ES-I3 (cell line): ENCODE measurements at regions not wholly inside any gene's neighbourhood (a gene's known extent, or its start where the extent isn't known, plus 50 kb on each side); places are given as distances from the start of the nearest gene placed in this dataset.

ENCODE experiments used
- H3K36me3 ChIP-seq: 2 replicates; pipeline ENCODE4 v1.6.1; 2013; ENCODE audit warnings: mild to moderate bottlenecking, low read length, control low read depth, moderate library complexity; ENCODE audit not compliant: insufficient read depth
- H3K4me1 ChIP-seq: 2 replicates; pipeline ENCODE4 v1.6.1; 2013; ENCODE audit warnings: mild to moderate bottlenecking, control low read depth, low read length; ENCODE audit not compliant: insufficient read depth
- H3K9ac ChIP-seq: 2 replicates; pipeline ENCODE4 v1.6.1; 2013; ENCODE audit warnings: low read depth, mild to moderate bottlenecking, low read length, moderate library complexity
- H3K9me3 ChIP-seq: 2 replicates; pipeline ENCODE4 v1.6.1; 2013; ENCODE audit warnings: mild to moderate bottlenecking, low read length, moderate library complexity; ENCODE audit not compliant: control insufficient read depth, insufficient read depth

DNA sequence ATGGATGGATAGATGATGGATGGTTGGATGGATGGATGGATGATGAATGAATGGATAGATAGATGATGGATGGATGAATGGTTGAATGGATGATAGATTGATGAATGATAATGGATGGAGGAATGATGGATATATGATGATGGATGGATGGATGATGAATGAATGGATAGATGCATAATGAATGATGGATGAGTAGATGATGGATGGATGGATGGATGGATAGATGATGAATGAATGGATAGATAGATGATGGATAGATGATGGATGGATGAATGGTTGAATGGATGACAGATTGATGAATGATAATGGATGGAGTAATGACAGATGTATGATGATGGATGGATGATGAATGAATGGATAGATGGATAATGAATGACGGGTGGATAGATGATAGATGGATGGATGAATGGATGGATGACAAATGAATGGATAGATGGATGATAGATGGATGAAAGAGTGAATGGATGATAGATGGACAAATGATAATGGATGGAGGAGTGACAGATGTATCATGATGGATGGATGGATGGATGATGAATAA is 1466.5 kb downstream of the BRD1 start:
- no peaks in the 10 kb centered on the region for H3K4me1 ChIP-seq
- no peak overlapping the region for H3K9ac ChIP-seq
- no peaks in the 10 kb centered on the region for H3K36me3 ChIP-seq
- H3K9me3 ChIP-seq: no peaks in the 10 kb centered on the region

DNA sequence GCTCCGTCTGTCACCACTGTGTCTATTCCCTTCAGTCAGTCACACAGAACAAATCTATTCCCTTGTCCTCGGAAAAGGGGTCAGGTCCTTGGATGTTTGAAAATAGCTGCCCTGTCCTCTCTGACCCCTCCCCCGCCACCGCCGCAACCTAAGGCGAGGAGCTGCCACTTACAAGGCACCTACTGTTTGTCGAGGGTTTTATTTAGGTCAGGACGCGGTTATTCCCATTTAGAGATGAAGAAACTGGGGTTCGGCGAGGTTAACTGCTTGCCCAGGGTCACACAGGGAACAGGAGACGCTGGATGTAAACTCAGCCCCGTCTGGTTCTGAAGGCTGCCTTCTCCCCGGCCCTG is 1468.1 kb downstream of the BRD1 start:
- Histone ChIP-seq H3K9me3 (no peaks in the 10 kb centered on the region), H3K4me1 (no peaks in the 10 kb centered on the region), H3K36me3 (no peaks in the 10 kb centered on the region), H3K9ac (no peak overlapping the region)

DNA sequence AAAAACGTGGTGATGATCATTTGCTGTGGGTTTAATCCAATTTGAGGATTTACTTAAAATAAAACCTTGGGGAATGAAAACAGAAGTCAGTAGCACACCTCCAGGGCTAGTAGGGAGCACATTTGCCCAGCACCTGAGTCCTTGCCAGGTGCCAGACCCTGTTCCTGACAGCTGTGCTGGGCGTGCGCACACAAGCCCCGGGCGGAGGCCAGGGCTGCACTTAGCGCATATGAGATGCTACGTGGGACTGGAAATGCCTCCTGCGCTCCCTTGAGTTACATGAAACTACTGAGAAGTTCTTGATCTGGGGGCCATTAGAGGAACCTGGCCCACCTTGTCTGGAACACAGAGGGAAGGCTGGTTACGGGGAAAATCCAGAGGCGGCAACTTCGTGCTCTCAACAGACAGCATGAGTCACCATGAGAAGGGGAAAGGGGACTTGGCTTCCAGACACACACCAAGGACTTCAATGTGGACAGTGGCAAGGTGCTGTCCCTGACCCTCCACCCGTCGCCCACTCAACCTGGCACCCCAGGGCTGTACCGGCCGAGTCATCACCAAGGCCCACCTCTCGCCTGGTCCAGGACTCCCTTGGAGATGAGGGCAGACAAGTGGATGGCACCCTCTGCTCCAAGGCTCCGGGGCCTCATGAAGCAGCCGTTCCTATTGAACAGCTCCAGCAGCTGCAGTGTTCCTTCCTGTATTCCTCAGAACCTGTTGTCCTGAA is 1468.6 kb downstream of the BRD1 start:
- Histone ChIP-seq H3K36me3 (no peaks in the 10 kb centered on the region), H3K4me1 (no peaks in the 10 kb centered on the region), H3K9ac (no peak overlapping the region), H3K9me3 (no peaks in the 10 kb centered on the region)

DNA sequence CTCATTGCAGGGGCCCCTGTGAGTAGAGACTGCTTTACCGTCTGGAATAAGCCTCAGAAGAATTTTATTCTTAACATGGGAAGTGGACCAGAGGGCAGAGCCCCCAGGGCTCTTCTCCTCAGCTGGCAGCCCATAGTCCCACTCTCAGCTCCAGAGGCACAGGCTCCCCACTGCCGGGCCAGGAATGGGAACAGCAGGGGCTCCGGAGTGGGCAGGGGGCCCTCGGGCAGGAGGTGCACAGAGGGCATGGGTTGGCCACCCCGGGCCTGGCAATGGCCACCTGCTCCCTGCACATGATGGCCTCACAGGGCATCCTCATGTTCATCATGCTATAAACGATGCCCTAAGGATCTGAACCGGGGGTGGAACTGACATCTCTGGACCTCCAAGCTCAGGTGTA is 1469.7 kb downstream of the BRD1 start:
- no peaks in the 10 kb centered on the region for H3K36me3 ChIP-seq
- no peak overlapping the region for H3K9ac ChIP-seq
- no peaks in the 10 kb centered on the region for H3K4me1 ChIP-seq
- no peaks in the 10 kb centered on the region for H3K9me3 ChIP-seq

DNA sequence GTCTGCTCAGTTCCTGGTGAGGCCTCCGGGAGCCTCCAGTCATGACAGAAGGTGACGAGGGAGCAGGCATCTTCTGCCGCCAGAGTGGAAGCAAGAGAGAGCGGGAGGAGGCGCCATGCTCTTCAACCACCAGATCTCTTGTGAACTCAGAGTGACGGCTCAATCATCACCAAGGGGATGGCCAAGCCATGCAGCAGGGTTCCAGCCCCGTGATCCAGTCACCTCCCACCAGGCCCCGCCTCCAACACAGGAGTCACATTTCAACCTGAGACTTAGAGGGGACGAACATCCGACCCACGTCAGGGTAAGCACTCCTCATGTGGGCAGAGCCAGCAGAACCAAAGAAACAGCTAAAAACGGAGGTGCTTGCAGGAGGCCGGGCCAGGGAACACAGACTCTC is 1470.5 kb downstream of the BRD1 start:
- no peaks in the 10 kb centered on the region for H3K36me3 ChIP-seq
- H3K4me1 ChIP-seq: no peaks in the 10 kb centered on the region
- no peak overlapping the region for H3K9ac ChIP-seq
- no peaks in the 10 kb centered on the region for H3K9me3 ChIP-seq

DNA sequence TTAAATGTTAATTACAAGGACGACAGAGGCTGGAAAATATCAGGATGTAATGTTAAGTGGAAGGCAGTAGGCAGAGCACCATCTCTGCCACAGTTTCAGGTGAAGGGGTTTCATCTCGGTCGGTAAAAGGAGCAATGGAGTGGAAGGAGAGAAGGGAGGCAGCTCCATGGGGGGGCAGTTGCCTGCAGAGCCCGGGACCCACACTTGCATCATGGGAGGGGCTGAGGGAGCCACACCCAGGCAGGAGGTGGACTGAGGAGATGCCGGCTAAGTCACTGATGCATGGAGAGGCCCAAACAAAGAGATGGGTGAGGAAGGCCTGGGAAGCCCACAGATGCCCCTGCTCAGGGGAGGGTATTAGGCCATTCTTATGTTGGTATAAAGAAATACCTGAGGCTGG is 1470.9 kb downstream of the BRD1 start:
- no peak overlapping the region for H3K9ac ChIP-seq
- no peaks in the 10 kb centered on the region for H3K4me1 ChIP-seq
- H3K9me3 ChIP-seq: no peaks in the 10 kb centered on the region
- H3K36me3 ChIP-seq: no peaks in the 10 kb centered on the region

DNA sequence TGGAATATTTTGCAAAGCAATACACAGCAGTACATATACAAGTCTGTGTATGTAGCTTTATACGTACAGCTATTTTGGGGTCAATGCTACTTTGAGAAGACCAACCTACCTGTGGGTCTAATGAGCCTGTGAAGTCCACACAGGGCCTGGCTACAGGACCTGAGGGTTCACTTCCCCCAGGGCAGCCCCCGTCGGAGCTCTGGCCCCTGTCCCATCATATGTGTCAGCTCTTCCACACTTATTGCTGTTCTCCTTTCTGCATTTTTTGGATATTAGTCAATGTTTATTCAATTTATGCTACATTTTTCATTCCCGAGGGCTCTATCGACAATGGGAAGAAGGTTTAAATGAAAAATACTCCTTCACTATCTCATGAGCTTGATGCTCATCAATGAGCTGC is 1473.6 kb downstream of the BRD1 start:
- Histone ChIP-seq H3K9ac (no peak overlapping the region), H3K36me3 (no peaks in the 10 kb centered on the region), H3K9me3 (no peaks in the 10 kb centered on the region), H3K4me1 (no peaks in the 10 kb centered on the region)

- Histone ChIP-seq H3K9me3 (no peaks in the 10 kb centered on the region), H3K36me3 (no peaks in the 10 kb centered on the region), H3K4me1 (no peaks in the 10 kb centered on the region), H3K9ac (no peak overlapping the region)
Observed at GRCh38 chr22:48353116-48353947, 1474.3 kb downstream of the BRD1 start.

- Histone ChIP-seq H3K9me3 (no peaks in the 10 kb centered on the region), H3K9ac (no peak overlapping the region), H3K36me3 (no peaks in the 10 kb centered on the region), H3K4me1 (no peaks in the 10 kb centered on the region)
Observed at GRCh38 chr22:48352086-48352911, 1475.4 kb downstream of the BRD1 start.

DNA sequence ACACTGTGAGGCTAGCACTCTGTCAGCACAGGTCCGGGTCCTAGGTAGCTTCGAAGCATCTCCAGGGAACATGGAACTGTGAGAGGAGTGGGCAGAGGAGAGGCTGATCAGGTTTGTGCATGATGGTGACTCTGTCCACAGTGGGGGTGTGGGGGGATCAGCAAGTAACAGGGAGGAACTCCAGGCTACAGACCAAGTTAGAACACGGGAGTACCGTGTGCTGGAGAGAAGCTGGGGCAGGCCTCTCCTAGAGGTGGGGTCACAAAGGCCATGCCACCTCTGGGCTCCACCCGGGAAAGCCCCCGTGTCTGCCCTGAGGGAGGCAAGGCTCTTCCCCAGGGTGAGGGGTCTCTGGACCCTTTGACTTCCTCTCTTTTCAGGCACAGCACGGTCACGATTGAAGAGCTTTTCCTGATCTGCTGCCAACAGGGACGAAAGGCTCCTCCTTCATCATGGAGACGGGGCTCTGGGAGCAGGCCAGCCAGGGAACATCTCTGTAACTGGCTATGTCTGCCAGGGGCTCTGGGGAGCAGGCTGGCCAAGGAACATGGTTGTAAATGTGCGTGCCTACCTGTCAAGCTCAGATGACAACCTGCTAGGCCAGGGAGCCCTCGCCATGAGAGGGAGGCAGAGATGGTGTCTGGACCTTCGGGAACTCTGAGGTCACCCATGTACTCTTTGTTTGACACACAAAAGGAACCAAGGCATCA is 1476.1 kb downstream of the BRD1 start:
- H3K36me3 ChIP-seq: no peaks in the 10 kb centered on the region
- no peaks in the 10 kb centered on the region for H3K4me1 ChIP-seq
- no peak overlapping the region for H3K9ac ChIP-seq
- no peaks in the 10 kb centered on the region for H3K9me3 ChIP-seq

DNA sequence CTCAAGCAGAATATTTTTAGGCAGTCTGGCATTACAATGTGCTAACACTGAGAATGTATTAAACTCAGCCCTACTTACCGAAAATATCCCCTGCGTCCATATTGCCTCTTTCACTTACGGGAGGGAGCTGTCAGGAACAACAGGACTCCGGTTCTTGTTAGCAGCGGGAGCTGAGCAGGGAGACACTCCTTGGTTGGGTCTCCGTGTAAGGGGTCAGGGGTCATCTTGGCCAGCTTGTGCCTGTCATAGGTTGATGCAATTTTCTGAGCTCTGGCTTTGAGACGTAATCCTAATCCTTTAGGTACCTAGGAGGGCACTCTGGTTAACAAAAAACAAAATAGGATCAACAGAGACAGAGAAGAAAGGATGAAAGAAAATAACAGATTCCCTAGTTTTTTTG is 1477.2 kb downstream of the BRD1 start:
- H3K4me1 ChIP-seq: no peaks in the 10 kb centered on the region
- H3K9me3 ChIP-seq: no peaks in the 10 kb centered on the region
- no peaks in the 10 kb centered on the region for H3K36me3 ChIP-seq
- no peak overlapping the region for H3K9ac ChIP-seq

DNA sequence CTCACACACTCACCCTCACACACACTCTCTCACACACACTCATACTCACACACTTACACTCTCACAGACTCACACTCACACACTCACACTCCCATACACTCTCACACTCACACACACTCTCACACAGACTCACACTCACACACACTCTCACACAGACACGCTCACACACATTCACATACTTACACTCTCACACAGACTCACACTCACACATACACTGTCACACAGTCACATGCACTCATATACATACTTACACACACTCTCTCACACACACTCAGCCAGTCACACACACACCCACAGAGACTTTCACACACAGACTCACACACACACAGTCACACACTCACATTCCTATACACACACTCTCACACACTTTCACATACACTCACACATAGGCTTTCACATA is 1478.8 kb downstream of the BRD1 start:
- H3K9ac ChIP-seq: no peak overlapping the region
- no peaks in the 10 kb centered on the region for H3K9me3 ChIP-seq
- no peaks in the 10 kb centered on the region for H3K4me1 ChIP-seq
- H3K36me3 ChIP-seq: no peaks in the 10 kb centered on the region

DNA sequence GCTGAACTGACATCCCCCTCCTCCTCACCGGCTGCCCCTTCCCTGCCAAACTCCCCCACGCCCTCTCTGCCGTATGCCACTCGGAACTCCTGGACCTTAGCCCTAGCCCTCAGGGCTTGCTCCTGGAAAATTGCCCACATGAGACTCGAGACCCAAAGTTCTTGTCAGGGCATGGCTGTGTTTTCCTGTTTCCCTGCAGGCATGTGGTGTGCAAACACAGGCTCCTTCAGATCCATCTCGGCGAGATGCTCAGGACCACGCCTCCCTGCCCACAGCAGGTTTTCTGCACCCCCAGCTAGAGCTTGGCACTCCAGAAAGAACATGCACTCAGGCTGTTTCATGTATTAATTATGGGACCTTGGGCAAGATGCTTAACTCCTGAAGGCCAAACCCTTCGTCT is 1480.4 kb downstream of the BRD1 start:
- Histone ChIP-seq H3K36me3 (no peaks in the 10 kb centered on the region), H3K4me1 (no peaks in the 10 kb centered on the region), H3K9ac (no peak overlapping the region), H3K9me3 (no peaks in the 10 kb centered on the region)

GRCh38 chr22:48346911-48347310 is 1480.8 kb downstream of the BRD1 start:
- H3K9me3 ChIP-seq: no peaks in the 10 kb centered on the region
- H3K36me3 ChIP-seq: no peaks in the 10 kb centered on the region

More at GRCh38 chr22:48346911-48347310, 1480.8 kb downstream of the BRD1 start:
- Histone ChIP-seq H3K4me1 (no peaks in the 10 kb centered on the region), H3K9ac (no peak overlapping the region)
